Hepatocyte (in vitro differentiated cells): ENCODE measurements at regions not wholly inside any gene's neighbourhood (a gene's known extent, or its start where the extent isn't known, plus 50 kb on each side); places are given as distances from the start of the nearest gene placed in this dataset.

Source experiments
- EZH2 ChIP-seq: fragments of 200-600 bp; sonication (generic); IDR thresholded peaks from 2 replicates; pipeline ENCODE4 v1.6.1; 2016; ENCODE audit warnings: antibody characterized with exemption, mild to moderate bottlenecking, borderline replicate concordance
- EZH2phosphoT487 ChIP-seq: fragments of 200-600 bp; sonication (generic); IDR thresholded peaks from one replicate; pipeline ENCODE4 v1.6.1; 2018; ENCODE audit warnings: antibody characterized with exemption, mild to moderate bottlenecking, low read depth, moderate library complexity; ENCODE audit not compliant: unreplicated experiment, severe bottlenecking
- TF ChIP-seq, protein P1 (sequence below): fragments of 200-600 bp; sonication (generic); IDR thresholded peaks from 2 replicates; pipeline ENCODE4 v1.5.1; 2016; ENCODE audit warnings: antibody characterized with exemption, mild to moderate bottlenecking; ENCODE audit not compliant: poor library complexity

DNA sequence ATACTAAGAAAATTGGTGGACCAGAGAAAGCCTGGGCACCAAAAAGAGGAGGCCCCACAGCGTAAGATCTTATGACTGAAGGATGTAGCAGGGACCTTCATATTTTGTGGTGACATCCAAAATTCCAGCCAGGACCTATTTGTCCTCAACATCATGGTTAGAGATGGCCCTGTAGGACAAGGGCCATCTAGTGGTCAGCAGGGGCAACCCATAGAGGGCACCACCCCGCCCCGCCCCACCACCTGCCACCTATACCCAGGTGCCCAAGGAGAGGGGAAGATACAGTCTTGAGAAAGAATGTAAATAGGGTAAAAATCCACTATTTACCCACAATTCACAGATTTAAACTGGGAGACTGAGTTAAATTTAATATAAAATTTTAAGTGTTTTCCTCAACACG, 59.6 kb upstream of the TMEM163 start:
- TF ChIP-seq, protein P1, sequence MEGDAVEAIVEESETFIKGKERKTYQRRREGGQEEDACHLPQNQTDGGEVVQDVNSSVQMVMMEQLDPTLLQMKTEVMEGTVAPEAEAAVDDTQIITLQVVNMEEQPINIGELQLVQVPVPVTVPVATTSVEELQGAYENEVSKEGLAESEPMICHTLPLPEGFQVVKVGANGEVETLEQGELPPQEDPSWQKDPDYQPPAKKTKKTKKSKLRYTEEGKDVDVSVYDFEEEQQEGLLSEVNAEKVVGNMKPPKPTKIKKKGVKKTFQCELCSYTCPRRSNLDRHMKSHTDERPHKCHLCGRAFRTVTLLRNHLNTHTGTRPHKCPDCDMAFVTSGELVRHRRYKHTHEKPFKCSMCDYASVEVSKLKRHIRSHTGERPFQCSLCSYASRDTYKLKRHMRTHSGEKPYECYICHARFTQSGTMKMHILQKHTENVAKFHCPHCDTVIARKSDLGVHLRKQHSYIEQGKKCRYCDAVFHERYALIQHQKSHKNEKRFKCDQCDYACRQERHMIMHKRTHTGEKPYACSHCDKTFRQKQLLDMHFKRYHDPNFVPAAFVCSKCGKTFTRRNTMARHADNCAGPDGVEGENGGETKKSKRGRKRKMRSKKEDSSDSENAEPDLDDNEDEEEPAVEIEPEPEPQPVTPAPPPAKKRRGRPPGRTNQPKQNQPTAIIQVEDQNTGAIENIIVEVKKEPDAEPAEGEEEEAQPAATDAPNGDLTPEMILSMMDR = peak; percentile 21
- TF ChIP-seq EZH2 (no peak), EZH2phosphoT487 (no peak)
